ENCODE measurements at regions not wholly inside any gene's neighbourhood (a gene's known extent, or its start where the extent isn't known, plus 50 kb on each side); places are given as distances from the start of the nearest gene placed in this dataset.
"Not testable (repeated sequence)": the region's sequence is repeated elsewhere in the genome, so short reads cannot be mapped to it uniquely, and the experiment has no call there.

DNA sequence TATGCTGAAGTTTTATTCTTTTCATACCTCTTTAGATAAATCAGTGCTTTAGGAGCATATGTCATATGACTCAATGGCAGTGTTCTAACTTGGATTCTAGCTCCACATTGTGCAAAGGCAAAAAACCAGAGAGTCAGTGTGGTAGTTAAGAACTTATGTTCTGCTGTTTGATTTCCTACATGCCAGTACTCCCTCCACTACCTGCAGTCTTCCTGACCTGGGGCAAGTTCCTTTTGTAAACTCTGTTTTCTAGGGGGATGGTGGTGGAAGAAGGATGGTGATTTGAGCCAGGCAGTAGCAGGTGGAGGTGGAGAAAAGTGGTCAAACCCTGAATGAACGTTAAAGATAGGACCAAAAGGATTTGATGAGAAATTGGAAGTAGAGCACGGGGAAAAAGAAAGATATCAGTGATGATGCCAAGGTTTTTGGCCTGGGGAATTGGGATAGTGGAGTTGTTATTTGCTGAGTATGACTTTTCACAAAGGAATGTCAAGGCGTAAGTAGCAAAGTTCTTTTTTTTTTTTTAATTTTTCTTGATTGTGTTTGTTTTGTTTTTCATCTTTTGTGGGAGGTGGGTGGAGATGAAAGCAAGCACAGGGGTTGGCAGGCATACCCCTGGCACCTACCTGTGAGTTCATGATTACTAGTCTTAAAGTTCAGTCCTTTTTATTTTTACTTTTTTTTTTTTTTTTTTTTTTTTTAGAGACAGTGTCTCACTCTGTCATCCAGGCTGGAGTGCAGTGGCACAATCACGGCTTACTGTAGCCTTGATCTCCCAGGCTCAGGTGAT is 82.3 kb downstream of the SYT15B start:
- no CpG with 5 or more reads among the region's 4 CpGs for WGBS (ENCODE audit: insufficient coverage)
- H3K9me3 ChIP-seq (replicated peaks; ENCODE audit: control insufficient read depth, low read depth, low read length); H3K4me1 ChIP-seq (ENCODE audit: control insufficient read depth, insufficient read depth, low read length); DNase-seq; H3K4me3 ChIP-seq (ENCODE audit: low read length); H3K36me3 ChIP-seq (ENCODE audit: control insufficient read depth, insufficient read depth, low read length); H3K27ac ChIP-seq (ENCODE audit: low read length); H3K27me3 ChIP-seq (ENCODE audit: control insufficient read depth, insufficient read depth, low read length): not testable (repeated sequence)

- not testable (repeated sequence) for H3K27me3 ChIP-seq (ENCODE audit: control insufficient read depth, insufficient read depth, low read length); H3K27ac ChIP-seq (ENCODE audit: low read length); H3K9me3 ChIP-seq (replicated peaks; ENCODE audit: control insufficient read depth, low read depth, low read length); H3K4me1 ChIP-seq (ENCODE audit: control insufficient read depth, insufficient read depth, low read length); H3K36me3 ChIP-seq (ENCODE audit: control insufficient read depth, insufficient read depth, low read length); H3K4me3 ChIP-seq (ENCODE audit: low read length); DNase-seq
- WGBS (ENCODE audit: insufficient coverage) = no CpG with 5 or more reads among the region's 1 CpG
Measured at GRCh38 chr10:47676102-47676501, 87.3 kb downstream of the SYT15B start.

GRCh38 chr10:47675577-47675976 is 87.8 kb downstream of the SYT15B start:
- not testable (repeated sequence) for H3K27me3 ChIP-seq (ENCODE audit: control insufficient read depth, insufficient read depth, low read length); H3K36me3 ChIP-seq (ENCODE audit: control insufficient read depth, insufficient read depth, low read length); DNase-seq; H3K4me1 ChIP-seq (ENCODE audit: control insufficient read depth, insufficient read depth, low read length); H3K4me3 ChIP-seq (ENCODE audit: low read length); H3K9me3 ChIP-seq (replicated peaks; ENCODE audit: control insufficient read depth, low read depth, low read length); H3K27ac ChIP-seq (ENCODE audit: low read length)

GRCh38 chr10:47673128-47673527 is 90.3 kb downstream of the SYT15B start:
- H3K27ac ChIP-seq (ENCODE audit: low read length); DNase-seq; H3K27me3 ChIP-seq (ENCODE audit: control insufficient read depth, insufficient read depth, low read length); H3K36me3 ChIP-seq (ENCODE audit: control insufficient read depth, insufficient read depth, low read length); H3K9me3 ChIP-seq (replicated peaks; ENCODE audit: control insufficient read depth, low read depth, low read length); H3K4me3 ChIP-seq (ENCODE audit: low read length); H3K4me1 ChIP-seq (ENCODE audit: control insufficient read depth, insufficient read depth, low read length): not testable (repeated sequence)
- WGBS (ENCODE audit: insufficient coverage) = no CpG with 5 or more reads among the region's 1 CpG

DNA sequence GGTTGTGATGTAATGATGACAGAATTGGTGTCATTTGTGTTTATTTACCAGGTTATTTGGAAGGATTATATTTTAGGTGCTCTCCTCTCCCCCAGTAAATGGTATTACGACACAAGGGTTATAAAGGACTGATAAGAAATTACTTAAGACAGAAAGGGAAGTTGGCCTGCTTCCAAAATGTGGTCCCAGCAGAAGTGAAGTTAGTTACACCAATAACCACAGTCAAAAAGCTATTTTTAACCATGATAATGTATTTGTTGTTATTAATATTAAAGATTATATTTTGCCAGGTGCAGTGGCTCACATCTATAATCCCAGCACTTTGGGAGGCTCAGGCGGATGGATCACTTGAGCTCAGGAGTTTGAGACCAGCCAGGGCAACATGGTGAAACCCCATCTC is 92.5 kb downstream of the SYT15B start:
- not testable (repeated sequence) for H3K4me3 ChIP-seq (ENCODE audit: low read length); H3K4me1 ChIP-seq (ENCODE audit: control insufficient read depth, insufficient read depth, low read length); H3K27ac ChIP-seq (ENCODE audit: low read length); H3K36me3 ChIP-seq (ENCODE audit: control insufficient read depth, insufficient read depth, low read length); H3K27me3 ChIP-seq (ENCODE audit: control insufficient read depth, insufficient read depth, low read length); H3K9me3 ChIP-seq (replicated peaks; ENCODE audit: control insufficient read depth, low read depth, low read length); DNase-seq
- no CpG with 5 or more reads among the region's 2 CpGs for WGBS (ENCODE audit: insufficient coverage)

DNA sequence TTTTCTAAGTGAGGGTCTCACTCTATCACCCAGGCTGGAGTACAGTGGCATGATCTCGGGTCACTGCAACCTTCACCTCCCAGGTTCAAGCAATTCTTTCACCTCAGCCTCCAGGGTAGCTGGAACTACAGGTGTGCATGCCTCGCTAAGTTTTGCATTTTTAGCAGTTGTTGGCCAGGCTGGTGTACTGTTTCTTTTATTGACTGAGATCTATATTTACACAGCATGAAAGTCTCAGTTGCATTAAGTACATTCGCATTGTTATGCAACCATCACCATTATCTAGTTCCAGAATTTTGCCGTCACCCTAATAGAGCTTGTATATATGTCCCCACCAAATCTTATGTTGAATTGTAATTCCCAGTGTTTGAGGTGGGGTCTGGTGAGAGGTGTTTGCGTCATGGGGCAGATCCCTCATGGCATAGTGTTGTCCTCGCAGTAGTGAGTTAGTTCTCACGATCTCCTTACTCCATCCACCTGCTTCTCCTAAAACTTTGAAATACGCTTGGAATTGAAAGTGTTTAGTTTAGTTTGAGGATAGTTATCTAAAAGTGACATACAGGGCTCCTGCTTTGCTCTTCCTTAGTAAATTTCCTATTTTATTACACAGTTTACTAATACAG is 101.3 kb downstream of the SYT15B start:
- not testable (repeated sequence) for H3K36me3 ChIP-seq (ENCODE audit: control insufficient read depth, insufficient read depth, low read length); H3K27me3 ChIP-seq (ENCODE audit: control insufficient read depth, insufficient read depth, low read length); H3K27ac ChIP-seq (ENCODE audit: low read length); DNase-seq; H3K4me3 ChIP-seq (ENCODE audit: low read length); H3K9me3 ChIP-seq (replicated peaks; ENCODE audit: control insufficient read depth, low read depth, low read length); H3K4me1 ChIP-seq (ENCODE audit: control insufficient read depth, insufficient read depth, low read length)
- WGBS (ENCODE audit: insufficient coverage) = no CpG with 5 or more reads among the region's 8 CpGs

DNA sequence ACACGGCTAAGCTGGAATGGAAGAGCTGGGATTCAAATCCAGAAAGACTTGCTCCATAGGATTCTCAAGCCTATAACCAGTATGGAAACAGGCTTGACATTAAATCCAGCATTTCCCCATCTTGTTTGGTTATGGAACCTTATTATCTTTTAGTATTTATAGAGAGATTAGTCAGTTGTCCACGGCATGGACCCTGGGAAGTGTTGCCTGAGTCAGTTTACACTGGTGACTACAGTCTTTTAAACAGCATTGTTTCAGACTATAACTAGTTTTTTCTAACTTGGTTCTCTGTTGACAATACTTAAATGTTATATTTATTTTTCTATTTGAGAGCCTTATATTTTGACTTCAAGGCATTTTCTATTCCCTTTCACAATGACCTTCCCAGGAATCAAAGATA is 106.7 kb downstream of the SYT15B start:
- not testable (repeated sequence) for H3K36me3 ChIP-seq (ENCODE audit: control insufficient read depth, insufficient read depth, low read length); H3K4me1 ChIP-seq (ENCODE audit: control insufficient read depth, insufficient read depth, low read length); DNase-seq; H3K27ac ChIP-seq (ENCODE audit: low read length); H3K4me3 ChIP-seq (ENCODE audit: low read length); H3K9me3 ChIP-seq (replicated peaks; ENCODE audit: control insufficient read depth, low read depth, low read length); H3K27me3 ChIP-seq (ENCODE audit: control insufficient read depth, insufficient read depth, low read length)
- no CpG with 5 or more reads among the region's 2 CpGs for WGBS (ENCODE audit: insufficient coverage)

DNA sequence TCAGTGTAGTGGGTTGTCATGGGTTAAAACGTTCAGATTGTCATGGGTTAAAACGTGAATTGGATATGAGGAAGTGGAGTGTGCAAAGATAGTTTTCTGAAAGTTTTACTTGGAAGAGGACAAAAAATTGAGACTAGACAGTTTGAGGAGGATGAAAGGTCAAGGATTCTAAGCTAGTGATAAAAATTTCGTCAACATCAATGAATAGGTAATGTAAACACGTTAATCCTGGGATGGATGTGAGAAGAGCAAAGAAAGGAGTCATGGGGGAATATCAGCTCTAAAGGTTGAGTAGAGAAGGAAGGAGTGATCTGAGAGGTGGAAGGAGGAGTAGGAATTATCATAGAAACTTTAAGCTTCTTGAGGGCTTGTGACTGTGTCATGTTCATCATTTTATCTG is 109.2 kb downstream of the SYT15B start:
- not testable (repeated sequence) for H3K36me3 ChIP-seq (ENCODE audit: control insufficient read depth, insufficient read depth, low read length); H3K9me3 ChIP-seq (replicated peaks; ENCODE audit: control insufficient read depth, low read depth, low read length); DNase-seq; H3K4me3 ChIP-seq (ENCODE audit: low read length); H3K4me1 ChIP-seq (ENCODE audit: control insufficient read depth, insufficient read depth, low read length); H3K27me3 ChIP-seq (ENCODE audit: control insufficient read depth, insufficient read depth, low read length); H3K27ac ChIP-seq (ENCODE audit: low read length)
- WGBS (ENCODE audit: insufficient coverage) = no CpG with 5 or more reads among the region's 4 CpGs

GRCh38 chr10:47648594-47648993 is 114.8 kb downstream of the SYT15B start:
- not testable (repeated sequence) for H3K4me3 ChIP-seq (ENCODE audit: low read length); H3K27ac ChIP-seq (ENCODE audit: low read length); H3K4me1 ChIP-seq (ENCODE audit: control insufficient read depth, insufficient read depth, low read length); DNase-seq; H3K27me3 ChIP-seq (ENCODE audit: control insufficient read depth, insufficient read depth, low read length); H3K9me3 ChIP-seq (replicated peaks; ENCODE audit: control insufficient read depth, low read depth, low read length); H3K36me3 ChIP-seq (ENCODE audit: control insufficient read depth, insufficient read depth, low read length)
- WGBS (ENCODE audit: insufficient coverage) = no CpG with 5 or more reads among the region's 2 CpGs

DNA sequence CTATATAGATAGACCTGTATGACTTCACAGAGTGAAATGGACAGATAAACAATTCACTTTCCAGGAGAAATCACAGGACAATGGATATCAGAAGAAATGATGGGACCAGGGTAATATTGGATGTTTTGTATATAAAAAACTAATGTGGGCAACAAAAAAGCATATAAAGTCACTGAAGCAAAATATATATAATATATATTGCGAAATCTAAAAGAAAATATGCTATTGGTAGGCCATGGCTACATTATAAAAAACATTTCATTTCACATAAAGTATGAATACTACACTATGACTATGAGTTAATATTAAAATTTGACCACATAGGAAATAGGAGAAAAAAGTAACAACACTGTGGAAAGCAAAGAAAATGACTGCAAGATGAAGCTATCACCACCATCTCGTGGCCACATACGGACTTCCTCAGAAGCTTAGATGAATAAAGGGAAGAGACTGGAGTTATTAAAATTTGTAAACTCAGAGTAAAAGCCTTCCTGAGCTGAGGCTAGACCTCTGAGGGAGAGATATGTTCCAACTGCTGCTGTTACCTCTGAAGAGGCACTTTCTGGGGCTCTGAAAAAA is 115.8 kb downstream of the SYT15B start:
- not testable (repeated sequence) for H3K4me3 ChIP-seq (ENCODE audit: low read length); H3K36me3 ChIP-seq (ENCODE audit: control insufficient read depth, insufficient read depth, low read length); H3K9me3 ChIP-seq (replicated peaks; ENCODE audit: control insufficient read depth, low read depth, low read length); H3K27me3 ChIP-seq (ENCODE audit: control insufficient read depth, insufficient read depth, low read length); H3K27ac ChIP-seq (ENCODE audit: low read length); H3K4me1 ChIP-seq (ENCODE audit: control insufficient read depth, insufficient read depth, low read length); DNase-seq
- no CpG with 5 or more reads among the region's 3 CpGs for WGBS (ENCODE audit: insufficient coverage)
